A549 (cell line): ENCODE measurements at regions not wholly inside any gene's neighbourhood (a gene's known extent, or its start where the extent isn't known, plus 50 kb on each side); places are given as distances from the start of the nearest gene placed in this dataset.

Experiments used
- ATAC-seq, 2 experiments: fragments of 200-7000 bp in 1 of 2; fragments of >200 bp in 1 of 2; cut with Nextera tagmentation in 1 of 2; cut with Tn5 transposase in 1 of 2; 3 replicates each; pipeline versions ENCODE4 v1.8.0 to v1.9.1; 2018 to 2020; ENCODE audit warnings: mild to moderate bottlenecking in 1 of 2, moderate library complexity in 1 of 2
- CTCF ChIA-PET: fragments of 300-600 bp; sonication (Branson Sonifier 250); formaldehyde crosslinking; extraction: SDS; loops from one replicate; lab custom pipeline; 2021; ENCODE audit warnings: antibody characterized with exemption, inconsistent platforms; lab: Yijun Ruan, JAX
- POLR2A ChIA-PET: fragments of 350-600 bp; formaldehyde crosslinking; extraction: SDS; loops from one replicate; lab custom pipeline; 2021; ENCODE audit warnings: antibody characterized with exemption, inconsistent platforms; lab: Yijun Ruan, JAX
- DNase-seq, 2 experiments: peaks; one replicate each; pipeline versions ENCODE4 v3.0.0 to v3.0.0-alpha.2; 2011 to 2016; ENCODE audit warnings: low read depth in 1 of 2, low spot score in 1 of 2
- FAIRE-seq: peaks from 2 replicates; lab custom pipeline; 2011; peaks lifted over from hg19 to GRCh38; lab: Jason Lieb, UNC
- H3K27ac ChIP-seq, 2 experiments: fragments of >200 bp; sonication (Bioruptor Twin); formaldehyde crosslinking; 3 replicates each; pipeline ENCODE4 v1.5.1; 2016 to 2017
- H3K4me1 ChIP-seq: fragments of >200 bp; sonication (Bioruptor Twin); formaldehyde crosslinking; 3 replicates; pipeline ENCODE4 v1.6.1; 2016
- H3K4me2 ChIP-seq: fragments of >200 bp; sonication (Bioruptor Twin); formaldehyde crosslinking; 3 replicates; pipeline ENCODE4 v1.6.1; 2016
- H3K4me3 ChIP-seq: fragments of >200 bp; sonication (Bioruptor Twin); formaldehyde crosslinking; 3 replicates; pipeline ENCODE4 v1.5.1; 2016
- H3K9me3 ChIP-seq: fragments of >200 bp; sonication (Bioruptor Twin); formaldehyde crosslinking; 3 replicates; pipeline ENCODE4 v1.6.1; 2016
- BHLHE40 ChIP-seq: IDR thresholded peaks from 2 replicates; pipeline ENCODE4 v1.6.1; 2012; ENCODE audit warnings: low read depth, low read length, inconsistent platforms
- CEBPB ChIP-seq, 2 experiments: fragments of >200 bp in 1 of 2; sonication (Bioruptor Twin) in 1 of 2; formaldehyde crosslinking in 1 of 2; IDR thresholded peaks; 2 replicates each; pipeline ENCODE4 v1.6.1; 2012 to 2016
- CHD2 ChIP-seq: fragments of 150-350 bp; IDR thresholded peaks from 2 replicates; pipeline ENCODE4 v1.6.1; 2014; ENCODE audit warnings: low read length; ENCODE audit not compliant: partially characterized antibody
- FOSL2 ChIP-seq, 2 experiments: fragments of 450-650 bp in 1 of 2; fragments of >200 bp in 1 of 2; sonication (Bioruptor Twin) in 1 of 2; formaldehyde crosslinking; IDR thresholded peaks; 2 replicates each; pipeline versions ENCODE4 v1.5.0 to v1.6.1; 2016 to 2020; ENCODE audit warnings: mild to moderate bottlenecking in 1 of 2, moderate library complexity in 1 of 2
- GATA3 ChIP-seq: IDR thresholded peaks from 2 replicates; pipeline ENCODE4 v1.6.1; 2012; ENCODE audit warnings: borderline replicate concordance
- HEYL ChIP-seq: fragments of 250-450 bp; sonication (Bioruptor Pico); IDR thresholded peaks from 2 replicates; pipeline ENCODE4 v1.8.0; 2021; ENCODE audit warnings: mild to moderate bottlenecking, moderate library complexity
- HOXB5 ChIP-seq: fragments of 250-450 bp; sonication (Bioruptor Pico); IDR thresholded peaks from 2 replicates; pipeline ENCODE4 v1.5.0; 2020; ENCODE audit warnings: mild to moderate bottlenecking, moderate library complexity
- JUNB ChIP-seq: fragments of >200 bp; sonication (Bioruptor Twin); formaldehyde crosslinking; IDR thresholded peaks from 2 replicates; pipeline ENCODE4 v1.6.1; 2016
- KDM1A ChIP-seq: fragments of 200-600 bp; sonication (generic); IDR thresholded peaks from 2 replicates; pipeline ENCODE4 v1.6.1; 2016; ENCODE audit warnings: low read depth, mild to moderate bottlenecking
- MAFK ChIP-seq: fragments of 450-650 bp; IDR thresholded peaks from 2 replicates; pipeline ENCODE4 v1.6.1; 2014; ENCODE audit not compliant: partially characterized antibody
- PHF8 ChIP-seq: fragments of 200-600 bp; sonication (generic); IDR thresholded peaks from 2 replicates; pipeline ENCODE4 v1.6.1; 2016; ENCODE audit warnings: low read depth, mild to moderate bottlenecking, antibody characterized with exemption, moderate library complexity, borderline replicate concordance
- RFX5 ChIP-seq: fragments of 450-650 bp; IDR thresholded peaks from 2 replicates; pipeline ENCODE4 v1.7.1; 2014; ENCODE audit warnings: antibody characterized with exemption, mild to moderate bottlenecking, moderate library complexity
- TFCP2L1 ChIP-seq: fragments of 250-450 bp; sonication (Bioruptor Pico); IDR thresholded peaks from 2 replicates; pipeline ENCODE4 v1.5.0; 2021; ENCODE audit warnings: mild to moderate bottlenecking
- ZSCAN20 ChIP-seq: fragments of 250-450 bp; sonication (Bioruptor Pico); IDR thresholded peaks from 2 replicates; pipeline ENCODE4 v1.8.0; 2022; ENCODE audit warnings: mild to moderate bottlenecking, moderate library complexity
- WGBS: methylation state at CpG from one replicate; pipeline ENCODE4 v1.1.6; 2017; ENCODE audit errors: missing lambda C conversion rate; 5-methylcytosine and 5-hydroxymethylcytosine counted together
- TF ChIP-seq, protein P1 (sequence below): IDR thresholded peaks from 2 replicates; pipeline ENCODE4 v1.6.1; 2012; ENCODE audit warnings: low read depth, borderline replicate concordance
- TF ChIP-seq, protein P2 (sequence below): IDR thresholded peaks from 2 replicates; pipeline ENCODE4 v1.6.1; 2012

DNA sequence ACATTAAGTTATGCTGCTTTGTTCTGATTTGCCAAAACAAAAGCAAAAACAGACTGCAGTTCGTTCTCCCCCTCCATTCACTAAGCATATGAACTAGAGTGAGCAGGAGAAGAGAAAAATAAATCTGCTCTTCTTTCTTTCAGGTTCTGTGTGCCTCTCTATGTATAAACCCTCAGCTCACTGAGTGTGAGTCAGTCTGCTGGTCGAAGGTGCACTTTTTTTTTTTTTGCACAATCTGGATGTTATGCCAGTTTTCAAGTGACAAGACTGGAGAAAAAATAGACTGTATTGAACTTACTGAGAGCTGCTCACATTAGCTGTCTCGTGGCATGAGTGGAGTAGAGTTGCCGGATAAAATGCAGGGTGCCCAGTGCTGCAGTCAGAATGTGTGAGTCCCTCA is 244.6 kb upstream of the ATP10B start:
- Histone ChIP-seq H3K4me3 (no peak overlapping the region), H3K9me3 (no peaks in the 10 kb centered on the region), H3K4me1 (no peaks in the 10 kb centered on the region), H3K4me2 (no peak overlapping the region), H3K27ac (no peak overlapping the region)
- ChIA-PET CTCF (interaction anchor here (0.9 kb wide), 1 partner anchor 11 kb away, joined by 3 read pairs; no protein-coding TSS in a partner anchor), POLR2A (no interaction called here)
- TF ChIP-seq GATA3 (no peak), MAFK (no peak), HOXB5 (CRISPR knock-in tag) (no peak), CEBPB (IDR thresholded peaks at IDR 0.05) (no peak), JUNB (no peak)
- FAIRE-seq (no peak), DNase-seq (no peak), ATAC-seq (no peak)
- 10% methylated on average over 4 of the region's 4 CpGs for WGBS

DNA sequence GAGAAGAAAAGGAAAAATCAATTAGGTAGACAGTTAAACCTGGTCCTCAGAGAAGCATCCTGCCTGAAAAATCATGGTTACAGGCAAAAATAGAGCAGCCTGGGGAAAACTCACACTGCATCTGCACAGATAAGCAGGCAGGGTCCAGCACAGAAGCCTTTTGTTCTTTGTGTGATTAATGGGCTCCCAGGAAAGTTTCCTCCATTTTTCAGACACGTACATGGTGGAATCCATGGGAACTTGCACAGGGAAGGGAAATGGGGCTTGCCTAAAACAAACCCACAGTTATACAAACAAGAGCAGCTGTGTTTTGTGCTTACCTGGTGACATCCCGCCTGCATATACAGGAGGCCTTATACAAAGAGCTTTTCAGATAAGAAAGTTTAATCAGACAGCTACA is 243.9 kb upstream of the ATP10B start:
- FAIRE-seq (no peak), ATAC-seq (no peak), DNase-seq (no peak)
- Histone ChIP-seq H3K4me2 (no peak overlapping the region), H3K4me3 (no peak overlapping the region), H3K27ac (no peak overlapping the region)
- CTCF ChIA-PET = no interaction called here
- 0% methylated on average over 2 of the region's 2 CpGs for WGBS
- TF ChIP-seq ZSCAN20 (no peak), FOSL2 (IDR thresholded peaks at IDR 0.05) (no peak), FOSL2 (CRISPR knock-in tag; IDR thresholded peaks at IDR 0.05) (no peak), TFCP2L1 (CRISPR knock-in tag) (no peak)
- TF ChIP-seq, protein P1, sequence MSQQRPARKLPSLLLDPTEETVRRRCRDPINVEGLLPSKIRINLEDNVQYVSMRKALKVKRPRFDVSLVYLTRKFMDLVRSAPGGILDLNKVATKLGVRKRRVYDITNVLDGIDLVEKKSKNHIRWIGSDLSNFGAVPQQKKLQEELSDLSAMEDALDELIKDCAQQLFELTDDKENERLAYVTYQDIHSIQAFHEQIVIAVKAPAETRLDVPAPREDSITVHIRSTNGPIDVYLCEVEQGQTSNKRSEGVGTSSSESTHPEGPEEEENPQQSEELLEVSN = no peak
- TF ChIP-seq, all 56 proteins: peak for 0
- H3K9me3 ChIP-seq = no peaks in the 10 kb centered on the region
- H3K4me1 ChIP-seq = no peaks in the 10 kb centered on the region
- POLR2A ChIA-PET = no interaction called here

DNA sequence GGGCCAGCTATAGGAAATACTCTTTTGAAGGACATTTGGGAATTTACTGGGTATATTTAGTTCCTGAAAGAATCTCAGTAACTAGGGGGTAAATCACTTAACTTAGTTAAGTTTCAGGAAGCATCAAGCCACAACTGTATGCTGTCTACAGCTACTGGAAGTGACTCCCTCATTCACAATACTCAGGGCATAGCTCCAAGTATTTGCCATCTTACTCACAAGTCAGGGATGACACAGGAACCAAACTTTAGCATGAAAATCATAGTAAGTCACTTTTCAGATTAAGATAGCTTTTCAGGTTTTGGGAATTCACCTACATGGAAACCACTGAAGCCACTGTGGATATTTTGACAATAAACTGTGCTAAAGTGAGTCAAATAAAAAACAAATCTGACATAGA is 242.4 kb upstream of the ATP10B start:
- ATAC-seq (no peak), FAIRE-seq (no peak), DNase-seq (no peak)
- Histone ChIP-seq H3K4me1 (no peaks in the 10 kb centered on the region), H3K4me2 (no peak overlapping the region), H3K27ac (no peak overlapping the region), H3K9me3 (no peaks in the 10 kb centered on the region), H3K4me3 (no peak overlapping the region)
- no peak for TF ChIP-seq FOSL2 (IDR thresholded peaks at IDR 0.05)
- TF ChIP-seq FOSL2 (CRISPR knock-in tag; IDR thresholded peaks at IDR 0.05) = no peak
- ChIA-PET CTCF (interaction anchor here (0.9 to 1.0 kb wide), 2 partner anchors 14 to 586 kb away, joined by 4 read pairs; no protein-coding TSS in a partner anchor), POLR2A (no interaction called here)

DNA sequence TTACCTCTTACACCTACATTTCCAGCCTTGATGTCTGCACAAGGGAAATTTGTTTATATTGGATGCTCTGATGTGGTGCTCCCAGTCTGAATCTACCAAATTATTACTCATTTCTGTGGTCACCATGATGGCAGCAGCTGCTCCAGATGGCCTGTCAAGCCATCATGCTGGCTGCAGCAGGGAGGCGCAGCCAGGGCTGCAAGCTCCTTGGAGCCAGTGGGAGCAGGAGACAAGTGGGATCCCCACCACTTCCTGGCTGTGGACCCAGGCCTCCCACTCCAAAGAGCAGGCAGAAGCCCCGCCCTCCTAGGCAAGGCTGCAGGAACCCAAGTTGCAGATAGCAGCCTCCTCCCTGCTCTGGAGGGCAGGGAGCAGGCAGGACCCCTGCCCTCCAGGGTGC is 241.1 kb upstream of the ATP10B start:
- Histone ChIP-seq H3K4me3 (no peak overlapping the region), H3K9me3 (no peaks in the 10 kb centered on the region), H3K27ac (no peak overlapping the region), H3K4me1 (no peaks in the 10 kb centered on the region), H3K4me2 (no peak overlapping the region)
- DNase-seq = no peak
- FAIRE-seq = no peak
- ChIA-PET CTCF (no interaction called here), POLR2A (no interaction called here)
- ATAC-seq = no peak
- no peak for TF ChIP-seq CHD2
- 40% methylated on average over 1 of the region's 2 CpGs for WGBS

DNA sequence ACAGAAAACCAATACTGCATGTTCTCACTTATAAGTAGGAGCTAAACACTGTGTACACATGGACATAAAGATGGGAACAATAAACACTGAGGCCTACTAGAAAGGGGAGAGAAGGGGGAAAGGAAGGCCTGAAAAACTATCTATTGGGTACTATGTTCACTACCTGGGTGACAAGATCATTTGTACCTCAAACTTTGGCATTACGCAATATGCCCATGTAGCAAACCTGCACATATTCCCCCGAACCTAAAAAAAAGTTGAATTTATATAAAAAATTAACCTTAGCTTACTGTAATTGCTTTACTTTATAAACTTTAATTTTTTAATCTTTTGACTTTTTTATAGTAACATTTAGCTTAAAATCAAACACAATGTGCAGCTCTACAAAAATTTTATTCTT is 237.6 kb upstream of the ATP10B start:
- ChIA-PET POLR2A (no interaction called here), CTCF (no interaction called here)
- Histone ChIP-seq H3K4me3 (no peak overlapping the region), H3K4me2 (no peak overlapping the region), H3K4me1 (no peaks in the 10 kb centered on the region), H3K9me3 (no peaks in the 10 kb centered on the region), H3K27ac (no peak overlapping the region)
- TF ChIP-seq ZSCAN20 (no peak), RFX5 (no peak), GATA3 (no peak), PHF8 (no peak), KDM1A (no peak), HEYL (CRISPR knock-in tag) (no peak), BHLHE40 (no peak), CEBPB (IDR thresholded peaks at IDR 0.05) (peak; percentile 56 to 58; a peak in 3 of 4 replicates)
- TF ChIP-seq, protein P2, sequence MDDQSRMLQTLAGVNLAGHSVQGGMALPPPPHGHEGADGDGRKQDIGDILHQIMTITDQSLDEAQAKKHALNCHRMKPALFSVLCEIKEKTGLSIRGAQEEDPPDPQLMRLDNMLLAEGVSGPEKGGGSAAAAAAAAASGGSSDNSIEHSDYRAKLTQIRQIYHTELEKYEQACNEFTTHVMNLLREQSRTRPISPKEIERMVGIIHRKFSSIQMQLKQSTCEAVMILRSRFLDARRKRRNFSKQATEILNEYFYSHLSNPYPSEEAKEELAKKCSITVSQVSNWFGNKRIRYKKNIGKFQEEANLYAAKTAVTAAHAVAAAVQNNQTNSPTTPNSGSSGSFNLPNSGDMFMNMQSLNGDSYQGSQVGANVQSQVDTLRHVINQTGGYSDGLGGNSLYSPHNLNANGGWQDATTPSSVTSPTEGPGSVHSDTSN = no peak
- ATAC-seq (no peak), DNase-seq (no peak), FAIRE-seq (no peak)
- 54% methylated on average over 2 of the region's 2 CpGs for WGBS
